HCT116 (cell line): ENCODE measurements at regions not wholly inside any gene's neighbourhood (a gene's known extent, or its start where the extent isn't known, plus 50 kb on each side); places are given as distances from the start of the nearest gene placed in this dataset.

ENCODE experiments used
- ATAC-seq: fragments of 200-7000 bp; cut with Tn5 transposase; 2 replicates; pipeline ENCODE4 v1.9.1; 2020; ENCODE audit warnings: mild to moderate bottlenecking, moderate library complexity
- BruUV-seq: library from RNA; stranded (reverse); fragments of 400-500 nt; replicated peaks from 2 replicates; lab custom pipeline; 2021; lab: Mats Ljungman, UMichigan
- CTCF ChIA-PET: fragments of 300-600 bp; sonication (Branson Sonifier 250); formaldehyde crosslinking; loops from one replicate; lab custom pipeline; 2021; ENCODE audit warnings: antibody characterized with exemption; lab: Charles Lee
- POLR2A ChIA-PET: fragments of 300-600, 350-600 bp; sonication (Branson Sonifier 250); formaldehyde crosslinking; loops from one replicate; lab custom pipeline; 2021; ENCODE audit warnings: antibody characterized with exemption; lab: Charles Lee
- RAD21 ChIA-PET, 2 experiments: fragments of 300-600 bp; sonication (Branson Sonifier 250); formaldehyde crosslinking; loops; one replicate each; lab custom pipeline; 2023; ENCODE audit warnings: low total read pairs in 2 of 2; ENCODE audit not compliant: uncharacterized antibody in 2 of 2, unreplicated experiment in 2 of 2, low non-redundant PET in 1 of 2; lab: Charles Lee
- DNase-seq: peaks from one replicate; pipeline ENCODE4 v3.0.0-alpha.2; 2010; ENCODE audit warnings: low read depth, low spot score
- H2AFZ ChIP-seq: fragments of 200-600 bp; shearing (Covaris generic), sonication (generic); 2 replicates; pipeline ENCODE4 v1.6.1; 2017; ENCODE audit warnings: low read depth, mixed run types, mixed read lengths, antibody characterized with exemption, low read length; ENCODE audit not compliant: poor library complexity, severe bottlenecking
- H3K27ac ChIP-seq: 2 replicates; pipeline ENCODE4 v1.5.1; 2012; ENCODE audit warnings: low read depth, low read length
- H3K27me3 ChIP-seq: fragments of 200-600 bp; sonication (generic); 2 replicates; pipeline ENCODE4 v1.6.1; 2016; ENCODE audit warnings: mixed run types, low read length, mixed read lengths; ENCODE audit not compliant: insufficient read depth
- H3K36me3 ChIP-seq, 2 experiments: fragments of 200-500 bp in 1 of 2; fragments of 200-600 bp in 1 of 2; sonication (Bioruptor generic) in 1 of 2; sonication (generic) in 1 of 2; 2 replicates each; pipeline versions ENCODE4 v1.5.1 to v1.6.1; 2014 to 2016; ENCODE audit warnings: low read length in 2 of 2, inconsistent platforms in 1 of 2, mixed read lengths in 1 of 2, mixed run types in 1 of 2; ENCODE audit not compliant: insufficient read depth in 2 of 2, control insufficient read depth in 1 of 2
- H3K4me1 ChIP-seq, 2 experiments: fragments of 200-600 bp in 1 of 2; sonication (generic) in 1 of 2; 2 replicates each; pipeline versions ENCODE4 v1.5.1 to v1.6.1; 2012 to 2017; ENCODE audit warnings: low read length in 2 of 2, inconsistent platforms in 1 of 2, mild to moderate bottlenecking in 1 of 2, mixed read lengths in 1 of 2, mixed run types in 1 of 2, moderate library complexity in 1 of 2; ENCODE audit not compliant: insufficient read depth in 2 of 2, control insufficient read depth in 1 of 2
- H3K4me2 ChIP-seq: fragments of 200-600 bp; sonication (generic); 2 replicates; pipeline ENCODE4 v1.6.1; 2017; ENCODE audit warnings: mixed run types, low read length, mixed read lengths
- H3K4me3 ChIP-seq, 2 experiments: fragments of 200-600 bp in 1 of 2; sonication (generic) in 1 of 2; replicated peaks in 1 of 2; 2 replicates each; pipeline ENCODE4 v1.5.1; 2011 to 2016; ENCODE audit warnings: low read length in 2 of 2, control low read depth in 1 of 2, low read depth in 1 of 2, mild to moderate bottlenecking in 1 of 2, mixed read lengths in 1 of 2, mixed run types in 1 of 2
- H3K79me2 ChIP-seq: fragments of 200-600 bp; sonication (generic); 2 replicates; pipeline ENCODE4 v1.6.1; 2017; ENCODE audit warnings: mild to moderate bottlenecking, mixed run types, low read length, moderate library complexity, mixed read lengths; ENCODE audit not compliant: insufficient read depth
- H3K9ac ChIP-seq: fragments of 200-600 bp; sonication (generic); 2 replicates; pipeline ENCODE4 v1.6.1; 2016; ENCODE audit warnings: low read length, mixed read lengths
- H3K9me2 ChIP-seq: fragments of 200-600 bp; sonication (generic), shearing (Covaris generic); 2 replicates; pipeline ENCODE4 v1.6.1; 2017; ENCODE audit warnings: mixed run types, mild to moderate bottlenecking, moderate library complexity; ENCODE audit not compliant: insufficient read depth
- H3K9me3 ChIP-seq, 2 experiments: fragments of 200-500 bp in 1 of 2; fragments of 200-600 bp in 1 of 2; sonication (Bioruptor generic) in 1 of 2; sonication (generic) in 1 of 2; 2 replicates each; pipeline ENCODE4 v1.6.1; 2014 to 2017; ENCODE audit warnings: low read length in 2 of 2, mixed read lengths in 2 of 2, inconsistent platforms in 1 of 2, low read depth in 1 of 2, mild to moderate bottlenecking in 1 of 2, mixed run types in 1 of 2, moderate library complexity in 1 of 2; ENCODE audit not compliant: control insufficient read depth in 1 of 2, insufficient read depth in 1 of 2
- H4K20me1 ChIP-seq: fragments of 200-600 bp; sonication (generic), shearing (Covaris generic); 2 replicates; pipeline ENCODE4 v1.6.1; 2017; ENCODE audit warnings: mixed run types, mild to moderate bottlenecking, moderate library complexity; ENCODE audit not compliant: insufficient read depth
- CBX3 ChIP-seq: IDR thresholded peaks from 2 replicates; pipeline ENCODE4 v1.6.1; 2012; ENCODE audit warnings: low read depth
- CEBPB ChIP-seq: IDR thresholded peaks from 2 replicates; pipeline ENCODE4 v1.6.1; 2012; ENCODE audit warnings: low read depth
- CTCF ChIP-seq, 3 experiments: fragments of 200-600 bp in 1 of 3; sonication (generic) in 1 of 3; IDR thresholded peaks in 2 of 3; conservative IDR thresholded peaks in 1 of 3; 2 replicates each; pipeline ENCODE4 v1.5.1; 2012 to 2017; ENCODE audit warnings: low read depth in 2 of 3, low read length in 2 of 3, antibody characterized with exemption in 1 of 3, borderline replicate concordance in 1 of 3, control low read depth in 1 of 3, mild to moderate bottlenecking in 1 of 3, mixed read lengths in 1 of 3, mixed run types in 1 of 3, moderate library complexity in 1 of 3; ENCODE audit not compliant: insufficient read depth in 1 of 3
- EZH2 ChIP-seq: fragments of 200-600 bp; sonication (generic); IDR thresholded peaks from 2 replicates; pipeline ENCODE4 v1.6.1; 2017; ENCODE audit warnings: antibody characterized with exemption, mixed run types
- EZH2phosphoT487 ChIP-seq: fragments of 200-600 bp; IDR thresholded peaks from 2 replicates; pipeline ENCODE4 v1.6.1; 2018; ENCODE audit warnings: antibody characterized with exemption, borderline replicate concordance
- MAX ChIP-seq: IDR thresholded peaks from 2 replicates; pipeline ENCODE4 v1.6.1; 2012
- RAD21 ChIP-seq: IDR thresholded peaks from 2 replicates; pipeline ENCODE4 v1.6.1; 2012; ENCODE audit warnings: low read depth, mild to moderate bottlenecking
- SRF ChIP-seq: IDR thresholded peaks from 2 replicates; pipeline ENCODE4 v1.6.1; 2012; ENCODE audit warnings: low read depth
- TCF7L2 ChIP-seq: IDR thresholded peaks from 2 replicates; pipeline ENCODE4 v1.7.0; 2011; ENCODE audit warnings: borderline replicate concordance, inconsistent platforms; ENCODE audit not compliant: insufficient read depth, insufficient read length; ENCODE audit errors: extremely low read depth
- YY1 ChIP-seq: IDR thresholded peaks from 2 replicates; pipeline ENCODE4 v1.6.1; 2011; ENCODE audit warnings: low read length, low read depth, moderate library complexity, mild to moderate bottlenecking; ENCODE audit not compliant: insufficient replicate concordance; ENCODE audit errors: extremely low read depth
- ZFX ChIP-seq: fragments of 450-650 bp; IDR thresholded peaks from 2 replicates; pipeline ENCODE4 v1.6.1; 2017
- intact Hi-C: fragments of 100-400 bp; cut with micrococcal nuclease; formaldehyde crosslinking; loops from 2 replicates; pipeline ENCODE4 v1.10.0; 2022

- Histone ChIP-seq H3K27ac (no peak overlapping the region), H3K79me2 (no peaks in the 10 kb centered on the region), H3K9me3 (no peaks in the 10 kb centered on the region), H3K9ac (no peak overlapping the region), H3K36me3 (no peaks in the 10 kb centered on the region), H3K4me3 (no peak overlapping the region), H4K20me1 (no peaks in the 10 kb centered on the region), H3K27me3 (no peaks in the 10 kb centered on the region), H3K4me1 (peaks cover 0 to 5% of the 10 kb centered on the region in 2 experiments; a peak in 1 of 4 replicates), H3K9me2 (no peaks in the 10 kb centered on the region), H3K4me2 (no peak overlapping the region), H2AFZ (no peak overlapping the region)
- no TSS peak for BruUV-seq
- ATAC-seq (no peak), DNase-seq (no peak)
- CTCF ChIA-PET, result no interaction called here
- RAD21 ChIA-PET, result no interaction called here
- POLR2A ChIA-PET, result no interaction called here
- intact Hi-C loops, result no loop called here
- TF ChIP-seq MAX (no peak), CTCF (IDR thresholded peaks at IDR 0.05 in 2 of 3, conservative IDR thresholded peaks at IDR 0.05 in 1 of 3; ENCODE audit: borderline replicate concordance in 1 of 3, insufficient read depth in 1 of 3, low read depth in 2 of 3, low read length in 2 of 3) (no peak), SRF (no peak), RAD21 (no peak), YY1 (no peak), EZH2 (no peak), TCF7L2 (no peak), CBX3 (no peak), ZFX (no peak), CEBPB (no peak), EZH2phosphoT487 (no peak)
These were observed 197.7 kb upstream of the CCDC196 start for GRCh38 chr14:66288511-66288910.
